DND-41 (cell line): ENCODE measurements at regions not wholly inside any gene's neighbourhood (a gene's known extent, or its start where the extent isn't known, plus 50 kb on each side); places are given as distances from the start of the nearest gene placed in this dataset.

ENCODE experiments used
- CTCF ChIP-seq: IDR thresholded peaks from 2 replicates; pipeline ENCODE4 v1.5.1; 2012; ENCODE audit warnings: borderline replicate concordance, low read length, moderate library complexity, mild to moderate bottlenecking; ENCODE audit not compliant: poor library complexity, severe bottlenecking; ENCODE audit errors: extremely low read depth
- EZH2 ChIP-seq: IDR thresholded peaks from 3 replicates; pipeline ENCODE4 v1.6.1; 2012; ENCODE audit warnings: borderline replicate concordance, low read depth, mild to moderate bottlenecking, moderate library complexity, low read length, inconsistent platforms; ENCODE audit not compliant: severe bottlenecking

GRCh38 chr12:39105111-39105510, 199.7 kb upstream of the CPNE8 start:
- TF ChIP-seq CTCF (no peak), EZH2 (no peak)
